GM06990 (cell line): ENCODE measurements at regions not wholly inside any gene's neighbourhood (a gene's known extent, or its start where the extent isn't known, plus 50 kb on each side); places are given as distances from the start of the nearest gene placed in this dataset.

Experiments
- DNase-seq: peaks from one replicate; pipeline ENCODE4 v3.0.0-alpha.2; 2011; ENCODE audit not compliant: insufficient read length; ENCODE audit errors: extremely low read depth
- H3K27me3 ChIP-seq: replicated peaks from 2 replicates; pipeline ENCODE4 v1.6.0; 2011; ENCODE audit warnings: low read length; ENCODE audit not compliant: control insufficient read depth, insufficient read depth
- H3K36me3 ChIP-seq: 2 replicates; pipeline ENCODE4 v1.5.1; 2011; ENCODE audit warnings: low read length; ENCODE audit not compliant: control insufficient read depth, insufficient read depth
- H3K4me3 ChIP-seq: replicated peaks from 2 replicates; pipeline ENCODE4 v1.5.1; 2011; ENCODE audit warnings: low read depth, mild to moderate bottlenecking, control low read depth, low read length
- TF ChIP-seq, protein P1 (sequence below): IDR thresholded peaks from 2 replicates; pipeline ENCODE4 v1.5.1; 2011; ENCODE audit warnings: low read length, control low read depth, mild to moderate bottlenecking, inconsistent platforms; ENCODE audit not compliant: insufficient read depth, poor library complexity, severe bottlenecking

DNA sequence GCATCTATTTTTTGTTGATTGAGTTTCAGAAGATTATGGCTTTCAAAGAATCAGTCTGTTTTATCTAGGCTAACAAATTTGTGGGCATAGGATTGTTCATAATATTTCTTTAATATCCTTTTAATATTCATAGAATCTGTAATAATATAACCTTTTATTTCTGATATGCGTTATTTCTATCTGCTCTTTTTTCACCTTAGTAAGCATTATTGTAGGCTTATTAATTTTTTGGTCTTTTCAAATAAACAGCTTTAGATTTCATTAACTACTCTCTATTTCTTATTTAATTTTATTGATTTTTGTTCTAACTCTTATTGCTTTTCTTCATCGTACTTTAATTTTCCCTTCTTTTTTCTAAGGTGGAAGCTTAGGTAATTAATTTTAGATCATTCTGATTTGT is 1614.4 kb upstream of the DDX18 start:
- Histone ChIP-seq H3K4me3 (no peak overlapping the region), H3K27me3 (no peaks in the 10 kb centered on the region), H3K36me3 (no peaks in the 10 kb centered on the region)
- no peak for DNase-seq
- TF ChIP-seq, protein P1, sequence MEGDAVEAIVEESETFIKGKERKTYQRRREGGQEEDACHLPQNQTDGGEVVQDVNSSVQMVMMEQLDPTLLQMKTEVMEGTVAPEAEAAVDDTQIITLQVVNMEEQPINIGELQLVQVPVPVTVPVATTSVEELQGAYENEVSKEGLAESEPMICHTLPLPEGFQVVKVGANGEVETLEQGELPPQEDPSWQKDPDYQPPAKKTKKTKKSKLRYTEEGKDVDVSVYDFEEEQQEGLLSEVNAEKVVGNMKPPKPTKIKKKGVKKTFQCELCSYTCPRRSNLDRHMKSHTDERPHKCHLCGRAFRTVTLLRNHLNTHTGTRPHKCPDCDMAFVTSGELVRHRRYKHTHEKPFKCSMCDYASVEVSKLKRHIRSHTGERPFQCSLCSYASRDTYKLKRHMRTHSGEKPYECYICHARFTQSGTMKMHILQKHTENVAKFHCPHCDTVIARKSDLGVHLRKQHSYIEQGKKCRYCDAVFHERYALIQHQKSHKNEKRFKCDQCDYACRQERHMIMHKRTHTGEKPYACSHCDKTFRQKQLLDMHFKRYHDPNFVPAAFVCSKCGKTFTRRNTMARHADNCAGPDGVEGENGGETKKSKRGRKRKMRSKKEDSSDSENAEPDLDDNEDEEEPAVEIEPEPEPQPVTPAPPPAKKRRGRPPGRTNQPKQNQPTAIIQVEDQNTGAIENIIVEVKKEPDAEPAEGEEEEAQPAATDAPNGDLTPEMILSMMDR = no peak

GRCh38 chr2:116211719-116212118 is 1602.8 kb upstream of the DDX18 start:
- TF ChIP-seq, protein P1 = no peak
- no peak for DNase-seq
- Histone ChIP-seq H3K4me3 (no peak overlapping the region), H3K36me3 (no peaks in the 10 kb centered on the region), H3K27me3 (no peaks in the 10 kb centered on the region)

- no peak for DNase-seq
- Histone ChIP-seq H3K4me3 (no peak overlapping the region), H3K27me3 (no peaks in the 10 kb centered on the region), H3K36me3 (no peaks in the 10 kb centered on the region)
- TF ChIP-seq, protein P1 = no peak
These were observed 1591.7 kb upstream of the DDX18 start for GRCh38 chr2:116222793-116223192.

DNA sequence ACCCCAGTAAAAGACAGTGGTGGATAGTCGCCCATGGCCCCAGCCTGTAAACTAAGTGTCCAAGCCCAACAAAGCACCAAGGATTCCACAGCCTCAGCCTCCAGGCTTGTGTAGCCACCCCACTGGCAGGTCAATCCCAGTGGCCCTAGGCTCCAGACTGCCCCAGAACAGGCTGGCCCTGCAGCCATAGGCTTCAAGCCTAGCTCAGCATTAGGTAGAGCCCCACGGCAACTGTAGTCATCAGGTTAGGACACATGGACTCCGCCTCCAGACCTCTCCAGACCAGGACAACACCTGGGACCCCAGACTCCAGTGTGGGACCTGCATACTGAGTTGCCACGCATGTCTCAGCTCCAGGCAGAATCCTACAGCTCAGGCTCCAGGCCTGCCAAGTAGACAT is 1590.6 kb upstream of the DDX18 start:
- H3K36me3 ChIP-seq = no peaks in the 10 kb centered on the region
- DNase-seq = no peak
- H3K27me3 ChIP-seq = no peaks in the 10 kb centered on the region
- TF ChIP-seq, protein P1 = no peak
- no peak overlapping the region for H3K4me3 ChIP-seq

DNA sequence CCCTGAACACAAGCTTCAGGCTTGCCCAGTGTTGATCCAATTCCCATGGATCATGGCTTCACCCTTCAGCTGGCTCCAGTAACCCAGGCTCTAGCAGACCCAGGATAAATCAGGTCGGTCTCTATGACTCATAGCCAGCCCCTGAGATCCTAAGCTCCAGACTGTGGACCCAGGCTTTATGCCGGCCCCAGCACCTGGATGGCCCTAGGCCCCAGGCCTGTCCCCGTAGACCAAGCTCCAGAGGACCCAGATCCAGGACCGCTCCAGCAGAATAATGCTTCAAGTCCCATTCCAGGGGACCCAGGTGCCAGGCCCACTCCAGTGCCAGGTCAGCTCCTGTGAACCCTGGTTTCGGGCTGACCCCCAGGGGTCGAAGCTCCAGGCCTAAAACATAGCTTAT is 1589.9 kb upstream of the DDX18 start:
- Histone ChIP-seq H3K4me3 (no peak overlapping the region), H3K36me3 (no peaks in the 10 kb centered on the region), H3K27me3 (no peaks in the 10 kb centered on the region)
- TF ChIP-seq, protein P1 = no peak
- no peak for DNase-seq

DNA sequence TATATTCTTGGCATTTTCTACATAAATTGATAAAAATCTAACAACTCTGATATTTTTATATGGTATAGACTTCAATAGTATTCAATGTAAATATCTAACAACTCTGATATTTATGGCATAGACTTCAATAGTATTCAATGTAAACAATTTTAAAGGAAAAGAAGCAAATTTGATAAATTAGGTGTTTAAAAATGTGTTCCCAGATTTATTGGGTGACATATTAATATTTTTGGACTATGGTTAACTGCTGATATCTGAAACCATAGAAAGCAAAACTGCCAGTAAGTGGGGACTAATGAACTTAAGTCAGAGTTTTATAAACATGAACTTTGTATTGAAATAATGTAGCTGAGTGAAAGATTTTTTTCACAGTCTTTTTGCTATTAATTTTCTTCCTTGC is 1576.0 kb upstream of the DDX18 start:
- TF ChIP-seq, protein P1 = no peak
- DNase-seq = no peak
- Histone ChIP-seq H3K4me3 (no peak overlapping the region), H3K27me3 (no peaks in the 10 kb centered on the region), H3K36me3 (no peaks in the 10 kb centered on the region)
